B cell (primary cell): ENCODE measurements at regions not wholly inside any gene's neighbourhood (a gene's known extent, or its start where the extent isn't known, plus 50 kb on each side); places are given as distances from the start of the nearest gene placed in this dataset.

ENCODE experiments used
- ATAC-seq: fragments of 200-7000 bp; cut with Tn5 transposase; one replicate; pipeline ENCODE4 v1.10.0; 2021; ENCODE audit warnings: low read depth, mild to moderate bottlenecking, moderate number of reproducible peaks, moderate library complexity
- CTCF ChIA-PET: fragments of 350-600 bp; sonication (Branson Sonifier 250); formaldehyde crosslinking; loops from one replicate; lab custom pipeline; 2021; ENCODE audit warnings: antibody characterized with exemption, inconsistent platforms; lab: Charles Lee
- POLR2A ChIA-PET: fragments of 350-600 bp; sonication (Branson Sonifier 250); formaldehyde crosslinking; loops from one replicate; lab custom pipeline; 2021; ENCODE audit warnings: antibody characterized with exemption; lab: Charles Lee
- DNase-seq: peaks from one replicate; pipeline ENCODE4 v3.0.0; 2013
- H2AFZ ChIP-seq: 2 replicates; pipeline ENCODE4 v1.6.1; 2012; ENCODE audit warnings: mild to moderate bottlenecking, low read depth, low read length; ENCODE audit not compliant: insufficient read depth, poor library complexity, severe bottlenecking
- H3K27ac ChIP-seq, 2 donors: 1 replicate in 1 of 2; 2 replicates in 1 of 2; pipeline ENCODE4 v1.5.1; 2012 to 2013; ENCODE audit warnings: low read length in 2 of 2, mild to moderate bottlenecking in 2 of 2, moderate library complexity in 1 of 2
- H3K27me3 ChIP-seq, 4 experiments: fragments of 200-600 bp in 1 of 4; sonication (generic) in 1 of 4; replicated peaks in 1 of 4; 1 replicate in 2 of 4; 2 replicates in 2 of 4; pipeline versions ENCODE4 v1.6.1 to v1.7.0; 2013 to 2016; ENCODE audit warnings: low read length in 3 of 4, mild to moderate bottlenecking in 2 of 4, mixed read lengths in 1 of 4, moderate library complexity in 1 of 4; ENCODE audit not compliant: insufficient read depth in 4 of 4, control insufficient read depth in 3 of 4; ENCODE audit errors: control extremely low read depth in 1 of 4
- H3K36me3 ChIP-seq, 2 experiments: replicated peaks in 1 of 2; 1 replicate in 1 of 2; 2 replicates in 1 of 2; pipeline versions ENCODE4 v1.6.1 to v1.7.1; 2013; ENCODE audit warnings: low read length in 1 of 2; ENCODE audit not compliant: insufficient read depth in 2 of 2, control insufficient read depth in 1 of 2; ENCODE audit errors: control extremely low read depth in 1 of 2, extremely low read depth in 1 of 2
- H3K4me1 ChIP-seq, 2 donors: fragments of 200-600 bp in 1 of 2; sonication (generic) in 1 of 2; 1 replicate in 1 of 2; 2 replicates in 1 of 2; pipeline versions ENCODE4 v1.5.1 to v1.6.1; 2013 to 2017; ENCODE audit warnings: low read length in 2 of 2; ENCODE audit not compliant: control insufficient read depth in 2 of 2, insufficient read depth in 2 of 2
- H3K4me2 ChIP-seq: replicated peaks from 2 replicates; pipeline ENCODE3; 2012; ENCODE audit warnings: mild to moderate bottlenecking, low read depth, low read length; ENCODE audit not compliant: poor library complexity, severe bottlenecking
- H3K4me3 ChIP-seq, 5 experiments: fragments of 200-600 bp in 1 of 5; sonication (generic) in 1 of 5; 1 replicate in 3 of 5; 2 replicates in 2 of 5; pipeline versions ENCODE4 v1.5.1 to v1.7.0; 2011 to 2016; ENCODE audit warnings: low read length in 4 of 5, mild to moderate bottlenecking in 4 of 5, low read depth in 2 of 5, control low read depth in 1 of 5, moderate library complexity in 1 of 5; ENCODE audit not compliant: insufficient read depth in 1 of 5; ENCODE audit errors: control extremely low read depth in 1 of 5, extremely low read depth in 1 of 5
- H3K79me2 ChIP-seq: fragments of 200-600 bp; sonication (generic); one replicate; pipeline ENCODE4 v1.6.0; 2016; ENCODE audit warnings: low read length; ENCODE audit not compliant: control insufficient read depth, insufficient read depth
- H3K9ac ChIP-seq: fragments of 200-600 bp; sonication (generic); 2 replicates; pipeline ENCODE4 v1.6.1; 2017; ENCODE audit warnings: mild to moderate bottlenecking, low read length, moderate library complexity
- H3K9me3 ChIP-seq, 3 donors: one replicate each; pipeline versions ENCODE4 v1.6.1 to v1.7.1; 2013; ENCODE audit warnings: low read length in 2 of 3; ENCODE audit not compliant: control insufficient read depth in 2 of 3, insufficient read depth in 1 of 3; ENCODE audit errors: control extremely low read depth in 1 of 3
- H4K20me1 ChIP-seq: 2 replicates; pipeline ENCODE4 v1.6.0; 2012; ENCODE audit warnings: mild to moderate bottlenecking, low read length; ENCODE audit not compliant: insufficient read depth, control insufficient read depth, poor library complexity, severe bottlenecking
- H3K27ac Mint-ChIP-seq: one replicate; pipeline ENCODE4 v1.8.0; 2021; ENCODE audit warnings: mixed read lengths
- H3K27me3 Mint-ChIP-seq: one replicate; pipeline ENCODE4 v1.8.0; 2021; ENCODE audit warnings: mixed read lengths
- H3K4me1 Mint-ChIP-seq: one replicate; pipeline ENCODE4 v1.8.0; 2021; ENCODE audit warnings: mixed read lengths
- H3K4me3 Mint-ChIP-seq: one replicate; pipeline ENCODE4 v1.8.0; 2021; ENCODE audit warnings: mixed read lengths
- H3K9me3 Mint-ChIP-seq: one replicate; pipeline ENCODE4 v1.8.0; 2022; ENCODE audit warnings: mixed read lengths; ENCODE audit not compliant: insufficient read depth
- CTCF ChIP-seq: fragments of 200-600 bp; IDR thresholded peaks from one replicate; pipeline ENCODE4 v1.8.0; 2022; ENCODE audit warnings: antibody characterized with exemption, mild to moderate bottlenecking
- EZH2 ChIP-seq: IDR thresholded peaks from 2 replicates; pipeline ENCODE4 v1.6.1; 2012; ENCODE audit warnings: borderline replicate concordance, low read depth, mild to moderate bottlenecking, moderate library complexity, low read length; ENCODE audit not compliant: insufficient read depth, poor library complexity, severe bottlenecking
- WGBS: methylation state at CpG from one replicate; pipeline ENCODE4 v1.1.5; 2013; ENCODE audit warnings: missing lambda C conversion rate; ENCODE audit not compliant: insufficient coverage; 5-methylcytosine and 5-hydroxymethylcytosine counted together
- intact Hi-C: fragments of 100-400 bp; cut with micrococcal nuclease; formaldehyde crosslinking; loops from one replicate; pipeline ENCODE4 v1.10.0; 2022

GRCh38 chr18:64276311-64277090 is 127.6 kb upstream of the LINC00305 start:
- Histone ChIP-seq H3K4me3 (no peak overlapping the region), H4K20me1 (no peaks in the 10 kb centered on the region), H3K79me2 (no peaks in the 10 kb centered on the region), H3K4me2 (no peak overlapping the region), H3K9ac (no peak overlapping the region), H3K4me1 (no peaks in the 10 kb centered on the region), H2AFZ (peak overlapping the region; percentile 2), H3K9me3 (peaks cover 0 to 5% (median 1%) of the 10 kb centered on the region in 3 donors), H3K27me3 (no peaks in the 10 kb centered on the region), H3K36me3 (no peaks in the 10 kb centered on the region), H3K27ac (no peak overlapping the region)
- H3K4me1 Mint-ChIP-seq, result peaks cover 2% of the 10 kb centered on the region
- ChIA-PET CTCF (no interaction called here), POLR2A (no interaction called here)
- DNase-seq (no peak), ATAC-seq (no peak)
- no peak for TF ChIP-seq CTCF
- no peak for TF ChIP-seq EZH2
- no peak overlapping the region for H3K4me3 Mint-ChIP-seq
- 5% methylated on average over 2 of the region's 5 CpGs for WGBS
- H3K9me3 Mint-ChIP-seq, result peaks cover 4% of the 10 kb centered on the region
- no peak overlapping the region for H3K27ac Mint-ChIP-seq
- intact Hi-C loops, result no loop called here
- no peaks in the 10 kb centered on the region for H3K27me3 Mint-ChIP-seq

GRCh38 chr18:64275593-64276300 is 126.9 kb upstream of the LINC00305 start:
- H3K9me3 Mint-ChIP-seq, result peaks cover 4% of the 10 kb centered on the region
- 60% methylated on average over 1 of the region's 3 CpGs for WGBS
- H3K9ac ChIP-seq, result no peak overlapping the region

More at GRCh38 chr18:64275593-64276300, 126.9 kb upstream of the LINC00305 start:
- H3K27me3 Mint-ChIP-seq, result no peaks in the 10 kb centered on the region
- Histone ChIP-seq H3K9me3 (peaks cover 0 to 1% (median 0%) of the 10 kb centered on the region in 3 donors), H3K79me2 (no peaks in the 10 kb centered on the region), H3K27ac (no peak overlapping the region), H2AFZ (no peak overlapping the region), H4K20me1 (no peaks in the 10 kb centered on the region), H3K4me2 (no peak overlapping the region), H3K36me3 (no peaks in the 10 kb centered on the region), H3K4me3 (no peak overlapping the region), H3K4me1 (peaks cover 0 to 6% of the 10 kb centered on the region in 2 donors), H3K27me3 (no peaks in the 10 kb centered on the region)
- no peak for TF ChIP-seq EZH2
- TF ChIP-seq CTCF, result no peak
- peaks cover 9% of the 10 kb centered on the region for H3K4me1 Mint-ChIP-seq
- CTCF ChIA-PET, result no interaction called here
- ATAC-seq (no peak), DNase-seq (no peak)
- no peak overlapping the region for H3K27ac Mint-ChIP-seq
- intact Hi-C loops, result no loop called here
- no peak overlapping the region for H3K4me3 Mint-ChIP-seq
- POLR2A ChIA-PET, result no interaction called here
